Pulmonary artery endothelial cell (primary cell): ENCODE measurements at regions not wholly inside any gene's neighbourhood (a gene's known extent, or its start where the extent isn't known, plus 50 kb on each side); places are given as distances from the start of the nearest gene placed in this dataset.

Experiments
- DNase-seq: peaks from one replicate; pipeline ENCODE4 v3.0.0-alpha.2; 2011; ENCODE audit warnings: low read depth, low spot score

- no peak for DNase-seq
Observed at GRCh38 chr1:239922778-239923522, 168.7 kb upstream of the FMN2 start.

- DNase-seq = no peak
Observed at GRCh38 chr1:239924741-239925350, 166.8 kb upstream of the FMN2 start.

GRCh38 chr1:239926184-239926583 lies 165.5 kb upstream of the FMN2 start:
- no peak for DNase-seq

GRCh38 chr1:239929317-239929716 lies 162.4 kb upstream of the FMN2 start:
- DNase-seq = no peak

GRCh38 chr1:239930686-239931262 lies 160.9 kb upstream of the FMN2 start:
- no peak for DNase-seq

GRCh38 chr1:239931341-239931740 lies 160.3 kb upstream of the FMN2 start:
- no peak for DNase-seq

GRCh38 chr1:239939602-239940001 lies 152.1 kb upstream of the FMN2 start:
- DNase-seq = no peak

- no peak for DNase-seq
Observed at GRCh38 chr1:239943761-239944160, 147.9 kb upstream of the FMN2 start.

- no peak for DNase-seq
Observed at GRCh38 chr1:239944666-239945065, 147.0 kb upstream of the FMN2 start.

- DNase-seq = no peak
Observed at GRCh38 chr1:239947801-239948200, 143.9 kb upstream of the FMN2 start.

- DNase-seq = peak; percentile 20
Observed at GRCh38 chr1:239951511-239952140, 140.1 kb upstream of the FMN2 start.

- no peak for DNase-seq
Observed at GRCh38 chr1:239952348-239953308, 139.1 kb upstream of the FMN2 start.

- no peak for DNase-seq
Observed at GRCh38 chr1:239954836-239955235, 136.8 kb upstream of the FMN2 start.

GRCh38 chr1:239955431-239955830 lies 136.3 kb upstream of the FMN2 start:
- DNase-seq = no peak

GRCh38 chr1:239956263-239956662 lies 135.4 kb upstream of the FMN2 start:
- DNase-seq = no peak

- DNase-seq = no peak
Observed at GRCh38 chr1:239958063-239958462, 133.6 kb upstream of the FMN2 start.

- DNase-seq = no peak
Observed at GRCh38 chr1:239960366-239960765, 131.3 kb upstream of the FMN2 start.

- DNase-seq = no peak
Observed at GRCh38 chr1:239963856-239964255, 127.8 kb upstream of the FMN2 start.

GRCh38 chr1:239976130-239976968 lies 115.3 kb upstream of the FMN2 start:
- no peak for DNase-seq

- no peak for DNase-seq
Observed at GRCh38 chr1:239977416-239977815, 114.3 kb upstream of the FMN2 start.
